GM12864 (cell line): ENCODE measurements at regions not wholly inside any gene's neighbourhood (a gene's known extent, or its start where the extent isn't known, plus 50 kb on each side); places are given as distances from the start of the nearest gene placed in this dataset.

Experiments
- DNase-seq: peaks from one replicate; pipeline ENCODE4 v3.0.0-alpha.2; 2011; ENCODE audit warnings: low read depth
- H3K4me3 ChIP-seq: 2 replicates; pipeline ENCODE4 v1.5.1; 2011; ENCODE audit warnings: mild to moderate bottlenecking, low read depth, low read length, control low read depth
- CTCF ChIP-seq: IDR thresholded peaks from 2 replicates; pipeline ENCODE4 v1.5.1; 2011; ENCODE audit warnings: low read depth, mild to moderate bottlenecking, moderate library complexity, low read length, control low read depth, inconsistent platforms; ENCODE audit errors: missing control alignments

- TF ChIP-seq CTCF, result no peak
- no peak overlapping the region for H3K4me3 ChIP-seq
- DNase-seq, result no peak
Observed at GRCh38 chr4:165600959-165601683, 222.3 kb downstream of the CPE start.

GRCh38 chr4:165602621-165603020 is 223.8 kb downstream of the CPE start:
- no peak overlapping the region for H3K4me3 ChIP-seq
- DNase-seq, result no peak
- no peak for TF ChIP-seq CTCF

GRCh38 chr4:165604181-165604580 is 225.4 kb downstream of the CPE start:
- no peak for DNase-seq
- TF ChIP-seq CTCF, result no peak
- H3K4me3 ChIP-seq, result no peak overlapping the region

GRCh38 chr4:165605811-165606210 is 227.0 kb downstream of the CPE start:
- no peak for TF ChIP-seq CTCF
- H3K4me3 ChIP-seq, result no peak overlapping the region
- DNase-seq, result no peak

GRCh38 chr4:165606465-165607205 is 227.8 kb downstream of the CPE start:
- H3K4me3 ChIP-seq, result no peak overlapping the region
- no peak for TF ChIP-seq CTCF
- DNase-seq, result no peak

- no peak for TF ChIP-seq CTCF
- DNase-seq, result no peak
- H3K4me3 ChIP-seq, result no peak overlapping the region
Observed at GRCh38 chr4:165609653-165610052, 230.8 kb downstream of the CPE start.
